HL-60 (cell line): ENCODE measurements at regions not wholly inside any gene's neighbourhood (a gene's known extent, or its start where the extent isn't known, plus 50 kb on each side); places are given as distances from the start of the nearest gene placed in this dataset.

Experiments used
- CTCF ChIP-seq: IDR thresholded peaks from one replicate; pipeline ENCODE4 v1.5.1; 2011; ENCODE audit warnings: low read length, control low read depth, inconsistent platforms; ENCODE audit not compliant: insufficient read depth
- GABPA ChIP-seq: IDR thresholded peaks from 2 replicates; pipeline ENCODE4 v1.6.1; 2012; ENCODE audit warnings: low read depth
- POLR2AphosphoS5 ChIP-seq: IDR thresholded peaks from 2 replicates; pipeline ENCODE4 v1.6.1; 2012; ENCODE audit warnings: low read depth
- REST ChIP-seq: IDR thresholded peaks from 2 replicates; pipeline ENCODE4 v1.6.1; 2012; ENCODE audit warnings: low read depth; ENCODE audit not compliant: insufficient replicate concordance

GRCh38 chr9:105978826-105979225, 284.5 kb downstream of the TMEM38B start:
- no peak for TF ChIP-seq POLR2AphosphoS5
- no peak for TF ChIP-seq CTCF
- TF ChIP-seq GABPA: no peak
- no peak for TF ChIP-seq REST
